Sigmoid colon (tissue), 6 donors: ENCODE measurements at regions not wholly inside any gene's neighbourhood (a gene's known extent, or its start where the extent isn't known, plus 50 kb on each side); places are given as distances from the start of the nearest gene placed in this dataset.

Experiments
- DNase-seq: peaks from one replicate; pipeline ENCODE4 v3.0.0-alpha.2; 2019
- H3K27ac ChIP-seq, 4 donors: fragments of 200-600 bp; sonication (generic); one replicate each; pipeline ENCODE4 v1.5.1; 2016 to 2019; ENCODE audit warnings: mild to moderate bottlenecking in 1 of 4
- H3K27me3 ChIP-seq, 3 donors: fragments of 200-600 bp; sonication (generic); one replicate each; pipeline ENCODE4 v1.5.1; 2019; ENCODE audit warnings: mild to moderate bottlenecking in 1 of 3
- H3K36me3 ChIP-seq, 4 donors: fragments of 200-600 bp; sonication (generic); one replicate each; pipeline ENCODE4 v1.5.1; 2016 to 2019
- H3K4me1 ChIP-seq, 4 donors: fragments of 200-600 bp; sonication (generic); one replicate each; pipeline ENCODE4 v1.5.1; 2017 to 2019
- H3K4me3 ChIP-seq, 4 donors: fragments of 200-600 bp; sonication (generic); one replicate each; pipeline ENCODE4 v1.5.1; 2017 to 2019; ENCODE audit warnings: mild to moderate bottlenecking in 2 of 4, moderate library complexity in 1 of 4
- H3K9me3 ChIP-seq, 4 donors: fragments of 200-600 bp in 3 of 4; sonication (generic) in 3 of 4; one replicate each; pipeline versions ENCODE4 v1.5.1 to v1.6.1; 2013 to 2019
- CTCF ChIP-seq, 4 experiments: fragments of 450-650 bp in 3 of 4; fragments of 200-600 bp in 1 of 4; IDR thresholded peaks; one replicate each; pipeline ENCODE4 v1.5.1; 2016 to 2019; ENCODE audit warnings: antibody characterized with exemption in 4 of 4, mild to moderate bottlenecking in 3 of 4, moderate library complexity in 2 of 4
- EP300 ChIP-seq, 4 donors: sonication (generic); formaldehyde crosslinking; IDR thresholded peaks; one replicate each; pipeline ENCODE4 v1.6.1; 2017; ENCODE audit warnings: antibody characterized with exemption in 4 of 4
- POLR2A ChIP-seq, 2 donors: fragments of 450-650 bp; IDR thresholded peaks; one replicate each; pipeline ENCODE4 v1.6.1; 2016; ENCODE audit warnings: antibody characterized with exemption in 2 of 2, mild to moderate bottlenecking in 2 of 2, moderate library complexity in 2 of 2
- POLR2AphosphoS5 ChIP-seq, 4 donors: sonication (generic); formaldehyde crosslinking; IDR thresholded peaks; one replicate each; pipeline ENCODE4 v1.6.1; 2017; ENCODE audit warnings: antibody characterized with exemption in 4 of 4
- WGBS, 2 donors: extraction: QIAGEN DNeasy Blood & Tissue Kit; methylation state at CpG; one replicate each; pipeline ENCODE4 v1.1.7; 2013; 5-methylcytosine and 5-hydroxymethylcytosine counted together
- intact Hi-C: fragments of 100-400 bp; cut with DNase I; formaldehyde crosslinking; loops from one replicate; pipeline ENCODE4 v1.15.1; 2023
- donor health status: healthy with polysubstance abuse.
- donor health status: healthy.

- Histone ChIP-seq H3K9me3 (no peaks in the 10 kb centered on the region), H3K36me3 (no peaks in the 10 kb centered on the region), H3K27me3 (no peaks in the 10 kb centered on the region), H3K4me3 (no peak overlapping the region), H3K4me1 (no peaks in the 10 kb centered on the region), H3K27ac (no peak overlapping the region)
- no peak for DNase-seq
- TF ChIP-seq EP300 (IDR thresholded peaks at IDR 0.05) (no peak), POLR2AphosphoS5 (IDR thresholded peaks at IDR 0.05) (no peak), CTCF (IDR thresholded peaks at IDR 0.05) (no peak), POLR2A (IDR thresholded peaks at IDR 0.05) (no peak)
- intact Hi-C loops: no loop called here
- 83 to 93% methylated on average over 3 of the region's 3 CpGs for WGBS, 2 donors
These were observed 705.4 kb downstream of the RFPL4B start for GRCh38 chr6:113052506-113052905.

- no peak overlapping the region for H3K4me3 ChIP-seq
- 9 to 58% methylated on average over 3 of the region's 3 CpGs for WGBS, 2 donors
- H3K27ac ChIP-seq: no peak overlapping the region
- H3K27me3 ChIP-seq: no peaks in the 10 kb centered on the region
- no peaks in the 10 kb centered on the region for H3K4me1 ChIP-seq
- no peaks in the 10 kb centered on the region for H3K36me3 ChIP-seq
- TF ChIP-seq EP300 (IDR thresholded peaks at IDR 0.05): no peak
- TF ChIP-seq CTCF (IDR thresholded peaks at IDR 0.05): no peak
- TF ChIP-seq POLR2AphosphoS5 (IDR thresholded peaks at IDR 0.05): no peak
- TF ChIP-seq POLR2A (IDR thresholded peaks at IDR 0.05): no peak
- intact Hi-C loops: no loop called here
- no peaks in the 10 kb centered on the region for H3K9me3 ChIP-seq
- DNase-seq: no peak
These were observed 707.9 kb downstream of the RFPL4B start for GRCh38 chr6:113055061-113055460.

GRCh38 chr6:113055998-113056397 lies 708.9 kb downstream of the RFPL4B start:
- no peaks in the 10 kb centered on the region for H3K9me3 ChIP-seq
- H3K4me1 ChIP-seq: no peaks in the 10 kb centered on the region
- whole genome bisulfite sequencing, 2 donors: 0 to 1% methylated on average over 1 of the region's 1 CpG
- no peak overlapping the region for H3K4me3 ChIP-seq
- no peak for TF ChIP-seq CTCF (IDR thresholded peaks at IDR 0.05)
- TF ChIP-seq EP300 (IDR thresholded peaks at IDR 0.05): no peak
- TF ChIP-seq POLR2A (IDR thresholded peaks at IDR 0.05): no peak
- DNase-seq: no peak
- H3K27me3 ChIP-seq: no peaks in the 10 kb centered on the region
- no peaks in the 10 kb centered on the region for H3K36me3 ChIP-seq
- intact Hi-C loops: no loop called here
- no peak overlapping the region for H3K27ac ChIP-seq

GRCh38 chr6:113057567-113058053 lies 710.5 kb downstream of the RFPL4B start:
- H3K36me3 ChIP-seq: no peaks in the 10 kb centered on the region
- TF ChIP-seq POLR2A (IDR thresholded peaks at IDR 0.05) (no peak), EP300 (IDR thresholded peaks at IDR 0.05) (no peak), CTCF (IDR thresholded peaks at IDR 0.05) (no peak), POLR2AphosphoS5 (IDR thresholded peaks at IDR 0.05) (no peak)
- no peaks in the 10 kb centered on the region for H3K9me3 ChIP-seq
- intact Hi-C loops: no loop called here
- no peaks in the 10 kb centered on the region for H3K4me1 ChIP-seq
- no peak for DNase-seq
- WGBS, 2 donors: 73 to 81% methylated on average over 1 of the region's 1 CpG
- no peak overlapping the region for H3K4me3 ChIP-seq
- H3K27ac ChIP-seq: no peak overlapping the region
- H3K27me3 ChIP-seq: no peaks in the 10 kb centered on the region

GRCh38 chr6:113060664-113061063 lies 713.5 kb downstream of the RFPL4B start:
- intact Hi-C loops: no loop called here
- Histone ChIP-seq H3K4me1 (no peaks in the 10 kb centered on the region), H3K36me3 (no peaks in the 10 kb centered on the region), H3K27me3 (no peaks in the 10 kb centered on the region), H3K4me3 (no peak overlapping the region), H3K27ac (no peak overlapping the region), H3K9me3 (no peaks in the 10 kb centered on the region)
- 66 to 71% methylated on average over 2 of the region's 2 CpGs for WGBS, 2 donors
- DNase-seq: no peak
- TF ChIP-seq POLR2A (IDR thresholded peaks at IDR 0.05): no peak
- no peak for TF ChIP-seq CTCF (IDR thresholded peaks at IDR 0.05)
- TF ChIP-seq EP300 (IDR thresholded peaks at IDR 0.05): no peak
- TF ChIP-seq POLR2AphosphoS5 (IDR thresholded peaks at IDR 0.05): no peak
